OCI-LY7 (cell line): ENCODE measurements at regions not wholly inside any gene's neighbourhood (a gene's known extent, or its start where the extent isn't known, plus 50 kb on each side); places are given as distances from the start of the nearest gene placed in this dataset.

Source experiments
- CTCF ChIP-seq: fragments of 200-600 bp; sonication (generic); conservative IDR thresholded peaks from 2 replicates; pipeline ENCODE4 v1.5.1; 2014; ENCODE audit warnings: mild to moderate bottlenecking, antibody characterized with exemption, low read length, moderate library complexity, mixed read lengths
- EZH2phosphoT487 ChIP-seq: fragments of 200-600 bp; sonication (generic); IDR thresholded peaks from 2 replicates; pipeline ENCODE4 v1.6.1; 2018; ENCODE audit warnings: low read depth, borderline replicate concordance, mild to moderate bottlenecking, mixed run types, antibody characterized with exemption, low read length, moderate library complexity, mixed read lengths

GRCh38 chr14:40523123-40523522 lies 1083.6 kb upstream of the LRFN5 start:
- TF ChIP-seq CTCF (no peak), EZH2phosphoT487 (no peak)
